ENCODE measurements at regions not wholly inside any gene's neighbourhood (a gene's known extent, or its start where the extent isn't known, plus 50 kb on each side); places are given as distances from the start of the nearest gene placed in this dataset.

DNA sequence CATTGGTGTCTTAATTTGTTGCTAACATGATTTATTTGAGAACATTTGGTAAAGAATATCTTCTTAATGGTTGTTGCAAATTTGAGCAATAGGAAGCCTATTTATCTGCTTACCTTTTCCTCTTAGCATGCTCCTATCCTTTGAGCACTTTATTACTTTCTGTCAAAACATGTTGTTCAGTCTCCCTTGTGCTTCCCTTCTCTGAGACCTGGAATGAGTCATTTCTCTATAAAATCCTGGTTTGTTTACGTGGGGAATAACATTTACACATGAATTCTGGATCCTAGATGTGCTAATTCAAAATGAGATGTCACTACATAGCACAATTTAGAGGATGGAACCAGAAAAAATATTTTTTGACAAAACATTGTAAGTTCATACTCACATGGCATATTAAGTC is 844.0 kb upstream of the LRFN5 start:
- in situ Hi-C loops (cut with HindIII; ENCODE audit: low pct_unique_long_range_greater_than_20kb, low sequenced_read_pairs) = no loop called here
- TF ChIP-seq JUND (IDR thresholded peaks at IDR 0.05; ENCODE audit: low read depth) = no peak
- no peak for DNase-seq (ENCODE audit: low read depth in 1 of 2, low spot score in 1 of 2)

DNA sequence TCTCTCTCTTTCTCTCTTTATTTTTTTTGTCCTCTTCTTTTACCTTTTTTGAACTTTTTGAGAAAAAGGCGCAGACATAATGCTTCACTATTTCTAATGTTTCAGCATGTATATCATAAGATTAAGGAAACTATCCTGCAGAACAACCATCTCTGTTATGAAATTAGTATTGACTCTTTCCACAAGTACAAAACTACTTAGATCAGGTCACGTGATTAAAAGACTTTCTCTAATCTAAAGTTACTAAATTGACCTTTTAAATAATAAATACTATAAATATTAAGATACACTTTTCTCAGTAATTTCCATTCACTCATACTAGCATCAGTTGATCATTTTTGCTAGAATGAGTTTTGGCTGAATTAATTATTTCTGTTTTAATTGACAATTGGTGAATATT is 844.5 kb upstream of the LRFN5 start:
- TF ChIP-seq JUND (IDR thresholded peaks at IDR 0.05; ENCODE audit: low read depth) = no peak
- DNase-seq (ENCODE audit: low read depth in 1 of 2, low spot score in 1 of 2) = no peak
- in situ Hi-C loops (cut with HindIII; ENCODE audit: low pct_unique_long_range_greater_than_20kb, low sequenced_read_pairs) = no loop called here

DNA sequence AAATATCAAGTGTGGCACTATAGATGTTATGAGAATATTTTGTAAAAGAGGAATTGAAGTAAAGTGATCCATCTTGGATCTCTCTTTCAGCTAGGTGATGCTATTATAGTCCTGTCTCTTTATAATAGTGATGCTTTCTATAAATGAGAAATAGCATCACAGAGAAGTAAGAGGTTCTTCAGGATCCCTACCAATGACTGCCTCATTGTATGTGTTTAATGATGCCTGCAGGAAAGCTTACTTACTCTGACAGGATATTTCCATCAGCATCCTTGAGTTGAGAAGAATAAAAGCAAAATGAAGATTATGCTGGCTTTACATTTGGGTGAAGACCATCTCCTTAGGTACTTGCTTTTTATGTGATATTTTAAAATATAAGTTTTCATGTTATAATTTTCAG is 846.0 kb upstream of the LRFN5 start:
- TF ChIP-seq JUND (IDR thresholded peaks at IDR 0.05; ENCODE audit: low read depth) = no peak
- DNase-seq (ENCODE audit: low read depth in 1 of 2, low spot score in 1 of 2) = no peak
- in situ Hi-C loops (cut with HindIII; ENCODE audit: low pct_unique_long_range_greater_than_20kb, low sequenced_read_pairs) = no loop called here

DNA sequence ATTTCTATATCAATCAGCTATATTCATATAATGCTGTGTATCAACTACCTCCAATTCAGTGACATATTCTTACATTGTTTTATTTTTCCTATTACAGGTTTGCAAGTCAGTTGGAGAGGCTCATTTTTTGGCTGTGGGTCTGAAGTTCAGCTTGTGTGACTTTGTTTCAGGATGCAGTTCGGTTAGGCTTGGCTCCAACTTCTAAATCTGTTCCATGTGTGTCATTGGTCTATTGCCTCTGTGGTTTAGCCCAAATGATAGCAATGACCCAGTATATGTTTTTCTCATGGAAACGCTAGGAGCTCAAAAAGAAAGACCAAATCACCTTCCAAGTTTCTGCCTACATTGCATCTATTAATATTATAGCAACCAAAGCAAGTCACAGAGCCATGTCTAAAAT is 848.6 kb upstream of the LRFN5 start:
- no peak for TF ChIP-seq JUND (IDR thresholded peaks at IDR 0.05; ENCODE audit: low read depth)
- no peak for DNase-seq (ENCODE audit: low read depth in 1 of 2, low spot score in 1 of 2)
- in situ Hi-C loops (cut with HindIII; ENCODE audit: low pct_unique_long_range_greater_than_20kb, low sequenced_read_pairs) = no loop called here

DNA sequence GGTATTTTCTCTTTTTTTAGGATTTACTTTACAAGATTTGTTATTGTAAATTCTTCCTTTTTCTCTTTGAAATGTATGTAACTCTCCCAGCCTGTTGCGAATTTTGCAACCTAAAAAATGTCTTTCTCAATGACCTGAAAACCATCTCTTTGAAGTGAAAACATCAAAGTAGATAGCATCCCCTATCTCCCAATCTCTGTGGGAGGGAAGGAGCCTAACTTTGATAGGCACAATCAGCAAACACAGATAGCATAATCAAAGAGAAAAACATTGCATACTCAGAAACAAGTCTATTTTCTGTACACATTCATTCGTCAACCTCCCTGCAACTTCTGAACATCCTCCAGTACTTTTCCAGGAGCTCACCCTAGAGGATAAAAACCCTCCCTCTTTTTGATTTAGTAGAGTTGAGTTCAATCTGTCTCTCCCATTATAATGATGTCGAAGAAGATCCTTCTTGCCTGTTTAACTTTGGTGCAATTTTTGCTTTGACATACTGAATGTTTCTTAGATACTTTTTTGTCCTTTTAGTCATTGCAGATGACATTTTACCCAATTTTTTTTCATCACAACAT is 849.2 kb upstream of the LRFN5 start:
- in situ Hi-C loops (cut with HindIII; ENCODE audit: low pct_unique_long_range_greater_than_20kb, low sequenced_read_pairs) = no loop called here
- TF ChIP-seq JUND (IDR thresholded peaks at IDR 0.05; ENCODE audit: low read depth) = no peak

DNA sequence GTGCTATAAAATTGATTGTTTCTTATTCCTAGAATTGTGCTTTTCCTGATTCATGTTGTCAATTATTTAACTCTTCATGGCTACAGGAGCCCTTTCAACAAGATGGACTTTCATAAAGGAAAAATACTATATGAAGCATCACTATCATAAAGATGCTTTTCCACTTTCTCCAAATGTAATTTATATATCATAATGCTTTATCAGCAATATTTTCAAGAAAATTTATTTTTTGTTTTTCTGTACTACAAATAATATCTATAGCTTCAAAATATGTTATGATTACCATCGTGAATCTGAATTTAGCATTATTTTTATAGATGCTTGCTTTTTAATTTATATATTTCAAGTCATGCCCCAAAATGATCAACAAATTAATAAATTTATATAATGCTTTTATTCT is 873.5 kb upstream of the LRFN5 start:
- DNase-seq (ENCODE audit: low read depth in 1 of 2, low spot score in 1 of 2) = no peak
- no peak for TF ChIP-seq JUND (IDR thresholded peaks at IDR 0.05; ENCODE audit: low read depth)
- in situ Hi-C loops (cut with HindIII; ENCODE audit: low pct_unique_long_range_greater_than_20kb, low sequenced_read_pairs) = no loop called here

More for the DNA sequence above, 849.2 kb upstream of the LRFN5 start:
- DNase-seq (ENCODE audit: low read depth in 1 of 2, low spot score in 1 of 2) = no peak

DNA sequence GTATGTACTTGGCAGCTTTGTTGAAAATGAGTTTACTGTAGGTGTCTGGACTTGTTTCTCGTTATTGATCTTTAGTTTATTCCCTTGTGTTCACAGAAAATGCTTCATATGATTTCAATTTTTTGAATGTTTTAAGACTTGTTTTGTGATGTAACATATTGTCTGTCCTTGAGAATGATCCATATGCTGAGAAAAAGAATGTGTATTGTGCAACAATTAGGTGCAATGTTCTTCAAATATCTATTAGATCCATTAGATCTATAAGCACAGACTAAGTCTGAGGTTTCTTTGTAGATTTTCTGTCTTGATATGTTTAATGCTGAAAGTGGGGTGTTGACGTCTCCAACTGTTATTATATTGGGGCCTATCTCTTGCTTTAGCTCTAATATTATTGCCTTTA is 879.6 kb upstream of the LRFN5 start:
- no peak for TF ChIP-seq JUND (IDR thresholded peaks at IDR 0.05; ENCODE audit: low read depth)
- DNase-seq (ENCODE audit: low read depth in 1 of 2, low spot score in 1 of 2) = no peak
- in situ Hi-C loops (cut with HindIII; ENCODE audit: low pct_unique_long_range_greater_than_20kb, low sequenced_read_pairs) = no loop called here

DNA sequence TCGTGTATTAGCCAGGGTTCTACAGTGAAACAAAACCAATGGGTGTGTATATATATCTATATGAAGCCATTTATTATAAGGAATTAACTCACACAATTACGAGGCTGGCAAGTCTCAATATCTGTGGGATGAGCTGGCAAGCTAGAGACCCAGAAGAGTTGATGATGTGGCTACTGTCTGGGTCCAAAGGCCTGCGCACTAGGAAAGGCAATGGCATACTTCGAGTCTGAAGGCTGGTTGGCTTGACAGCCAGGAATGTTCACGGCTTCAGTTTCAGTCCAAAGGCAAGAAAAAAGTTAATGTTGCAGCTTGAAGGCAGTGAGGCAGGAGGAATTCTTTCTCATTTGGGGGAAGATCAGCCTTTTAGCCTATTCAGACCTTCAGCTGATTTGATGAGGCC is 893.3 kb upstream of the LRFN5 start:
- in situ Hi-C loops (cut with HindIII; ENCODE audit: low pct_unique_long_range_greater_than_20kb, low sequenced_read_pairs) = no loop called here
- no peak for TF ChIP-seq JUND (IDR thresholded peaks at IDR 0.05; ENCODE audit: low read depth)
- DNase-seq (ENCODE audit: low read depth in 1 of 2, low spot score in 1 of 2) = no peak

DNA sequence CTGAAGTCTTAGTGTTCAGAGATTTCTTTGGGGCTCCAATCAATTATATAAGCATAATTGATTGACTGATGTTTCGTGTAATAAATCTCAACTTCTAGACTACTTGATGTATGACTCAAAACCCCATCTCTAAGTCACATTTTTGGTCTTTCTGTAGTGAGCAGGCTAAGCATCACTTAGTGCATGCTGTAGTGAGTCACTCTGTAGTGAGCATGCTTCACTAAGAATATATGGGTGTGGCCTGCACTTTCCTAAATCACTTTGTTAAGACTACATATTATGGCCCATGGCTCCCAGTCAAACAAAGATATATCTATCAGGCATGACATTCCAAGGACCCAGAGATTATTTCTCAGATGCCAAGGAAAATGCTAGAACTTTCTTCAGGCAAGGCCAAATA is 909.4 kb upstream of the LRFN5 start:
- in situ Hi-C loops (cut with HindIII; ENCODE audit: low pct_unique_long_range_greater_than_20kb, low sequenced_read_pairs) = no loop called here
- no peak for DNase-seq (ENCODE audit: low read depth in 1 of 2, low spot score in 1 of 2)
- no peak for TF ChIP-seq JUND (IDR thresholded peaks at IDR 0.05; ENCODE audit: low read depth)

DNA sequence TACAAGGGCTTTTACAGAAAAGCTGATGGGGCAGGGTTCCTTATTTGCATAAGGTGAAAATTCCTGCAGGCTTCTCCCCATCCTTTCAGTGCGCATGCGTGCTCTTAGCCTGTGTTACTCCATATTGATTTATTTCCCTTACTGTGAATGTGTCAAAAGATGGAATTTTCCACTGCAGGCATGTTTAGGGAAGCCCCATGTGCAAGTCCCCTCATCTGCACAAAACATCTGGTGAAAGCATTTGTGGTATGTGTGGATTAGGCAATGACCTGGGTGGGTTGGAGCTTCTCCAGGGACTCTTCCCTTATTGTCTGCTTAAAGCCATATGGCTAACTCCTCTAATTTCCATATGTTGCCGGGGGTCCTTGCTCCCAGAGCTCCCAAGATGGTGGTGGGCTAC is 912.7 kb upstream of the LRFN5 start:
- TF ChIP-seq JUND (IDR thresholded peaks at IDR 0.05; ENCODE audit: low read depth) = no peak
- no peak for DNase-seq (ENCODE audit: low read depth in 1 of 2, low spot score in 1 of 2)
- in situ Hi-C loops (cut with HindIII; ENCODE audit: low pct_unique_long_range_greater_than_20kb, low sequenced_read_pairs) = no loop called here

DNA sequence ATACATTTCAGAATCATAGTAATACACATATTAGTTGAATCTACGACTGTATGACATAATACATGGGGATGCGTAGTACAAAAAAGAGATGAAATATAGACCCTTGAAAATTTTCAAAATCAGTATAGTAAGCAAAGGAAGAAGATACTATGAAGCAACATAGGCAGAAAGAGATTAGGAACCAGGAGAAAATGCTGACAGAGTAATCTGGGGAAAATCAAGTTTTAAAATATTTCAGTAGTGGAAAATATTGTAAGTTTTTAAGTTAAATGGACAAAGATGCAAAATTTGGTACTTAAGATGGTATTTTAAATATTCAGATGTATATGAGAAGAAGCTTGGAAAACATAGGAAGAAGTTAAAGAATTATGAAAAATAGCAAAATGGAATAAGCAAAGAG is 915.6 kb upstream of the LRFN5 start:
- no peak for DNase-seq (ENCODE audit: low read depth in 1 of 2, low spot score in 1 of 2)
- TF ChIP-seq JUND (IDR thresholded peaks at IDR 0.05; ENCODE audit: low read depth) = no peak
- in situ Hi-C loops (cut with HindIII; ENCODE audit: low pct_unique_long_range_greater_than_20kb, low sequenced_read_pairs) = no loop called here

DNA sequence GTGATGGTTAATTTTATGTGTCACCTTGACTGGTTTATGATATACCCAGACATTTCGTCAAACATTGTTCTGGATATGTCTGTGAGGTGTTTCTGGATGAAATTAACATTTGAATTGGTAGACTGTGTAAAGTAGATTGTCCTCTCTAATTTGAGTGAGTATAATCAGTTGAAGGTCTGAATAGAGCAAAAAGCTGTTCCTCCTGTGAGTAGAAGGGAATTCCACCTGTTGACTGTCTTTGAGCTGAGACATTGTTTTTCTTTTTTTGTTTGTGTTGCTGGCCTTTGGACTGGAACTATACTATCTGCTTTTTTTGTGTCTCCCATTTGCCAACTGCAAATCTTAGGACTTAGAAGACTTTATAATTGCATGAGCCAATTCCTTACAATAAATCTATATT is 920.9 kb upstream of the LRFN5 start:
- in situ Hi-C loops (cut with HindIII; ENCODE audit: low pct_unique_long_range_greater_than_20kb, low sequenced_read_pairs) = no loop called here
- TF ChIP-seq JUND (IDR thresholded peaks at IDR 0.05; ENCODE audit: low read depth) = no peak
- DNase-seq (ENCODE audit: low read depth in 1 of 2, low spot score in 1 of 2) = no peak

DNA sequence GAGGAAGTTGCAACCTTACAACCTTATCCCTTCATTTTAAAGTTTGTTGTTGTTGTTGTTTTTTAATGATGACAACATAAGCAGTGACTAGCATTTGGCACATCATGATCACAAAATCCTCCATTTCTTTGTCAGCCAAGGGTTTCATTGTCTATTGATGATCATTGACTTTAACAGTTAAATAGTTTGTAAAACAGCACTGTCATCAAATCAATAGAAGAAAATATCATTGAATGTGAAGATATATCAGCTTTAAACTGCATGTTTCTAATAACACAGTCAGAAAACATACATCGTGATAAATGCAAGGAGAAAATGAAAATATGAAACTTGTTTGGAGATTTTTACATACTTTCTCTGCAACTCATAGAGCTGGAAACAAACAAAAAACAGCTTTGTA is 922.3 kb upstream of the LRFN5 start:
- in situ Hi-C loops (cut with HindIII; ENCODE audit: low pct_unique_long_range_greater_than_20kb, low sequenced_read_pairs) = no loop called here
- DNase-seq (ENCODE audit: low read depth in 1 of 2, low spot score in 1 of 2) = no peak
- no peak for TF ChIP-seq JUND (IDR thresholded peaks at IDR 0.05; ENCODE audit: low read depth)

DNA sequence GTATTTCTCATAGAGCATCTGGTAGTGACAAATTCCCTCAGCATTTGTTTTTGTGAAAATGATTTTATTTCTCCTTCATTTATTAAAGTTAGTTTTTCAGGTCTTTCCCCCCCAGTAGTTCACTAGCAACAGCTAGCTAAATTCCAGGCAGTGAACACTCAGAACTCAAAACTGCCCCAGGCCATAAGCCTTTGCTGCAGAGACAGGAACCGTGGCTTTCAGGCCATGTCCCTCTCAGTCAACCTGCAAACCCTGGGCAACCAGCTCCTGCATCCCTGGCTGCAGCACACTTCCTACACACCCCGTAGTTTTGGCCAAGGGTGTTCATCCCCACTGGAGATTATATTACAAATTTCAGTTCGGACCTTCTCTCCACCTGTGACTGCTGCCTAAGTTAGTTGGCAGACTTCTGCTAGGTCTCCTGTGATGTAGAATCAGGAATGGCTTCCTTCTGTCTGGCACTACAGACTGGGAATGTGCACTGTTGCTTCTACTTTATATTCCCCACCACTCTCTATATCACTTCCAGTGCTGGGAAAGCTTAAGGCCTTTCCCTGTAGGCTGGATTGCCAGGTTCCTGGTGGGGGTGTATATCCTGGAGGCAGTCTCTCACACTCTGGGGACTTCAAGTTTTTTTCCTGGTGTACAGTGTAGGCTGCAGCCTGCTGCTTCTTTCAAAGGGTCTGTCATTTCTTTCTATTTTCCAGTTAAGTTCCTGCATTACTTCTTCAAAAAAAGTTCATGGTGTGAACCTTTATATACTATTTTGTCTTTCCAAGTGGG is 924.4 kb upstream of the LRFN5 start:
- TF ChIP-seq JUND (IDR thresholded peaks at IDR 0.05; ENCODE audit: low read depth) = no peak
- DNase-seq (ENCODE audit: low read depth in 1 of 2, low spot score in 1 of 2) = peak in 1 of 2 experiments; percentile 60
- in situ Hi-C loops (cut with HindIII; ENCODE audit: low pct_unique_long_range_greater_than_20kb, low sequenced_read_pairs) = no loop called here

All from T47D (cell line).